Middle frontal gyrus (tissue), 1 donor: ENCODE measurements at regions not wholly inside any gene's neighbourhood (a gene's known extent, or its start where the extent isn't known, plus 50 kb on each side); places are given as distances from the start of the nearest gene placed in this dataset.
"Not testable (repeated sequence)": the region's sequence is repeated elsewhere in the genome, so short reads cannot be mapped to it uniquely, and the experiment has no call there.

Source experiments
- DNase-seq: peaks from one replicate; pipeline ENCODE4 v3.0.0-alpha.2; 2015; ENCODE audit warnings: low spot score; ENCODE audit errors: extremely low spot score

DNA sequence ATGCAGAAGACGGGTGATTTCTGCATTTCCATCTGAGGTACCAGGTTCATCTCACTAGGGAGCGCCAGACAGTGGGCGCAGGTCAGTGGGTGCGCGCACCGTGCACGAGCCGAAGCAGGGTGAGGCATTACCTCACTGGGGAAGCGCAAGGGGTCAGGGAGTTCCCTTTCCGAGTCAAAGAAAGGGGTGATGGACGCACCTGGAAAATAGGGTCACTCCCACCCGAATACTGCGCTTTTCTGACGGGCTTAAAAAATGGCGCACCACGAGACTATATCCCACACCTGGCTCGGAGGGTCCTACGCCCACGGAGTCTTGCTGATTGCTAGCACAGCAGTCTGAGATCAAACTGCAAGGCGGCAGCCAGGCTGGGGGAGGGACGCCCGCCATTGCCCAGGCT lies 1246.0 kb upstream of the PABPC4L start:
- not testable (repeated sequence) for DNase-seq

DNA sequence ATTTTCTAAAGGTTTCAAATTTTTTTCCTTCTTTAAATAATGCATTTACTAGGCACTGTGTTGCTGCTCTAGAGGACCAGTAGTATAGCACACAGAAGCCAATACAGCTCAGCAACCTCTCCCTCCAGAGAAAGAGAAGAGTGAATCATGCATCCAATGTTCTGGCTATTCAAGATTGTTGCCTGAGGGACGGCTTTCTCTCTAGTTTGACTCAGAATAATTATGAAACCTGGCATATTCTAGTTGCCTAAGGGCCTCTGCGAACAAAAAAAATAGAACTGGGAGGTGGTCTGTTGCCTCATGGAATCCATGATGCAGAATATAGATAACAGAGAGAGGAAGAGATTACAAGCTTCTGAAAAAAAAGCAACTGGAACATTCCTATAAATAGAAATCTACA lies 1233.3 kb upstream of the PABPC4L start:
- DNase-seq = no peak

DNA sequence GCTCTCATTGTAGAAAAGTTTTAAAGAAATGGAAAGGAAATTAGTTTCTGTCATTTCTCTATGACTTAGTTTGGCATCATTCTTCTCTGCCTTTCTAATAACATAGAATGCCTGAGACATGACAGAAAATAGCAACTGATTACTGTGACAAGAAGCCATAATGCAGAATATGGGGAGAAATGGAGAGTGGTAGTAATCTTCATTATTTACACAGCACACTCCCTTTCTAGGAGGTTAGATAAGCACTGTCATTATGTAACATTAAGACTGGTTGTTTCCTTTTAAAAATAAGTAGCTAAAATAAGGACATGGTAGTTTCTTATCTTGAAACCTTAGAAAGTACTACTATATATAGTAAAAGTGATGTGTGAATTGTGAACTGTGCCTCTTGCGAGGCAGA lies 1227.9 kb upstream of the PABPC4L start:
- DNase-seq = no peak

DNA sequence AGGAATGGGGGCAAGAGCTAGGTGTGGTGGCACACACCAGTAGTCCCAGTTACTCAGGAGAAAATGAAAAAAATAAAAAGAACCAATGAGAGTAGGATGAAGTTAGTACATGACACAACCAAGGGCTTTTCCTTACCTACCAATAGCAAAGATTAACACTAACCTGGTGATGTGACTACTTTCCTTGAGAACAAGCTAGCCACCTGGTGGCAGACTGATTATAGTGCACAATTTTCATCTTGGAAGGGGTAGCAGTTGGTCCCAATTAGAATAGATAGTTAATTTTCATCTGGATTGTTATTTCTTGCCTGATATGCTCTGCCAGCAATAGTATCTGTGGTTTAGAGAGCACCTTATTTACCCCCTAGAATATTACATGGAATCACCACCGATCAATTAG lies 1216.8 kb upstream of the PABPC4L start:
- no peak for DNase-seq

DNA sequence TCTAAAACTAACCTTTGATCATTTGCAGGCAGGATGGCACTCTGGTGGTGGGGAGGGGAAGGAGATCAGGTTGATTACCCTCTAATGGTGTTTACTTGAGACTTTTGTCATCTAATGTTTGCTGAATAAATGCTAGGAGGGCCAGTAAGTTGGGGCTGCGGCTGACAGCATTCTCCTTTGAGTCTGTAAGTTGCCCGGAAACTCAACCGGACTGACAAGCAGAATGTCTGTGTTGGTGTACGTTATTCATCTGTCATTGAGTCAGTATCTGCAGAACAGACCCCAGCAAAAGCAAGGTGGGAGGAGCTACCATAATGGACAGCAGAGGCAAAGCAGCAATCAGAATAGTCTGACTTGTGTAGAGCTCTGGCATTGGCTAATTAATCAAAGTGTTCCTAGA lies 1210.6 kb upstream of the PABPC4L start:
- no peak for DNase-seq

DNA sequence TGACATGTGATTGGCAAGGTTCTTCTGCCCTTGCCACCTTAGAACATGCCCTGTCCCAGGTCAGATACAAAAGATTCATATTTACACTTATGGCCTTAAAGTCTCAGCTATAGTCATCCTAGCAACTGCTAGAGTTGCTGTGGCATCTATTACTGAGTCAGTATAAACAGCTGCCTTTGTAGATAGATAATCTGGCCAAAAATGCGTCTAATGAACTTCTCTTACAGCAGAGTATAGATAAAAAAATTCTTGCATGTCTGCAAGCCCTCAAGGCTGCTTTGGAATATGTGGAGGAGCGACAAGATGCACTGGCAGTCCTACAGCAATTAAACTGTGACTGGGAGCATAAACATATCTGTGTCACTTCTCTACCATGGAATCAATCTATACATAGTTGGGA lies 1209.7 kb upstream of the PABPC4L start:
- no peak for DNase-seq

DNA sequence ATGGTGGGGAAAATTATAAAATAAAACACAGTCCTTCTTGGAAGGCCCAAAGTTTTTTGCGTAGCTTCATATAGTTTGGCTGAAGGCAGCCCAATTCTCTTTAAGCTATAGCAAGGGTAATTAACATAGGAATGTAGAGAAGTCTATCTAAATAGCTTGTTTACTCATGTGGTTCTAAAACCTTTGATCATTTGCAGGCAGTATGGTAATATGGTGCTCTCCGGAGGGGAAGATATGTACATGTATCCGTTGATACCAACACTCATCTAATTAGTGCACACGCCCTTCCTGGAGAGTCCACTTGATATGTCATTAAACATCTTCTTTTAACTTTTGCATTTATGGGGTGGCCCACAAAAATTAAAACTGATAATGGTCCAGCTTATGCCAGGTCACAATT lies 1207.7 kb upstream of the PABPC4L start:
- DNase-seq = not testable (repeated sequence)

DNA sequence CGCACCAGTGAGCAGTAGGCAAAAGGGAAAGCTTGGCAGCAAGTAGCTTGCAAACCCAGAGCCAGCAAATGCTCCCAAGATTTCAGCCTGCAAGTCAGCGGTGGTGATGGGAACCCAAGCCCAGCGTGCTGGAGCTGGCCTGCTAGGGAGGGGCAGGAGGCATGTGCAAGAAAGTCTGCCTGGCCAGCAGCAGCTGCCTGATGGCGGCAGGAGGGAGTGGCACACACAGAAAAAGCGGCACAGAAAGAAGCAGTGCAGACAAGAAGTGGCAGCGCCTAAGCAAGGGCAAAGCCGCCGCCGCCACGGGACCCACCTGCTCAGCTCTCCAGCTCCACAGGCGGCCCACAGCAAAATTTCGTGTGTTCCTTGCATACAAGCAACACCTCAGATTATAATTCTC lies 1206.5 kb upstream of the PABPC4L start:
- DNase-seq = no peak

DNA sequence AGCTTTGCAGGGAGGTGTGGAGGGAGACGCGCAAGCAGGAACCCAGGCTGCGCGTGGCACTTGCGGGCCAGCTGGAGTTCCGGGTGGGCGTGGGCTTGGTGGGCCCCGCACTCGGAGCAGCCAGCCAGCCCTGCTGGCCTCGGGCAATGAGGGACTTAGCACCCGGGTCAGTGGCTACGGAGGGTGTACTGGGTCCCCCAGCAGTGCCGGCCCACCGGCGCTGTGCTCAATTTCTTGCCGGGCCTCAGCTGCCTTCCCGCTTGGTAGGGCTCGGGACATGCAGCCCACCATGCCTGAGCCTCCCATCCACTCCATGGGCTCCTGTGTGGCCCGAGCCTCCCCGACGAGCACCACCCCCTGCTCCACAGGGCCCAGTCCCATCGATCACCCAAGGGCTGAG lies 1205.0 kb upstream of the PABPC4L start:
- not testable (repeated sequence) for DNase-seq

DNA sequence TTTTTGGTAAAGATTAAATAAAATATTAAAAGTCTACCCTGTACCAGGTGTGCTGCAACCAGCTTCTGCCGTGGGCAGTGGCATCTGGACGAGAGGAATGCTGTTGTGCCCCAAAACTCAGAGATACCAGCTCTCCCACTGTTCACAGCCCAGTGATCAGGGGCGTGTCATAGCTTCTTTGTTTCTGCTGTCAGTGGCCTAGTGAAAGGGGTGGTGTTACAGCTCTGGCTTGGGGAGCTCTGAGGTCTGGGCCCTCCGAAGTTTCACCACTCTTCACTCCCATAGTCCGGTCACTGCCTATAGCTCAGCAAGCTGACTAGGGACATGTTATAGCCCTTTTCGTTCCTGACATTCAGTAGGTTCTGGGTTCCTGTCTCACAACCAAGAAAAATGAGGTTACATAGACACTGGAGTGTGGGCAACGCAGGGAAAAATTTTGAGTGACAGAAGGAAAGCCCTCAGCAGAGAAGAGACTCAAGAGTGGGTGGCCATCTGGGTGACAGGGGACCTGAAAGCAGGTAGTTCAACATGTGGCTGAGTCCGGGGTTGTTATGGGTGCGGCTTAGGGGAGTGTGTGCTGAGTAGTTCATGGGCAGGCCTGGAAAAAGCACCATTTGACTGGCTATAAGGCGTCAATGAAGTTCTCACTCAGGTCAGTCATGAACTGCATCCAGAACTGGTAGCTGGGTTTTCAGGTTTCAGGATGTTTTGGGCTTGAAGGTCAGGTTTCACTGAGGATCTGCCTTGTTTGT lies 1184.4 kb upstream of the PABPC4L start:
- no peak for DNase-seq

DNA sequence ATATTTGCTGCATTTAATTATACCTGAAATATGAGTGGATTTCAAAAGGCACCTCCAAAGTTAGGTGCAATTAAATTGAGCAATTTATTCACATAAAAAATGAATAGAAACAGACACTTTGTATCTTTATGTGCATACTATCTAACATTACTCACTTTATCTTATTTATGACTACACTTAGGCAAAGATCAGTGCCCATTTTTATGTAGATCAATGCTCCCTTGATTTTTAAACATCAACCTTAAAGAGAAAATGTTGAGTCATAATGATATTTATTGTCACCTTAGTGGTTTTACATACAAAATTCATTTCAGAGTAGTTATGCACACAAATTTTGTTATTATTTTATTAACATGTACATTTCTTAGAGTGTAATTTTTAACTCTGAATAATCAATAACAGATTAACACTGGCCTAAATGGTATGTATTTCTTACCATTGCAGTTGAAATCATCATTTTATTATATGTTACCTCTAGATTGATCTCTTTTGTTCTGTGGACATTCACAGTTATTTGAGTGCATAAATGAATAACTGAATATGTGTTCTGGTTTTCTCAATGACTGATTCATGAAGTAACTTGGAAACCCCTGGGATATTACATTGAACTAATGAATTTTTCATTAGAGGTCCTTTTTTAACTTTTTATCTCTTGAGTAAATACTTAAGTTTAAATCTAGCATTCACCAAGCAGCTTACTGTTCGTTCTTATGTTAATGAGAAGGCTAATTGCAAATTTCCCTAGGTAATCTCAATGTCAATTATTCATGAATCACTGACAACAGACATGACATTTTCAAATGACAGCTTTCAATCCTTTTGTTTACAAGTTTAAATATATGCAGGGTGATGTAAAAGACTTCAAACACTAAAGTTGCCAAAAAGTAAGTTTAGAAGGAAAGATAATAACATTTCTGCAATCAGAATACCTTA lies 1182.0 kb upstream of the PABPC4L start:
- no peak for DNase-seq

DNA sequence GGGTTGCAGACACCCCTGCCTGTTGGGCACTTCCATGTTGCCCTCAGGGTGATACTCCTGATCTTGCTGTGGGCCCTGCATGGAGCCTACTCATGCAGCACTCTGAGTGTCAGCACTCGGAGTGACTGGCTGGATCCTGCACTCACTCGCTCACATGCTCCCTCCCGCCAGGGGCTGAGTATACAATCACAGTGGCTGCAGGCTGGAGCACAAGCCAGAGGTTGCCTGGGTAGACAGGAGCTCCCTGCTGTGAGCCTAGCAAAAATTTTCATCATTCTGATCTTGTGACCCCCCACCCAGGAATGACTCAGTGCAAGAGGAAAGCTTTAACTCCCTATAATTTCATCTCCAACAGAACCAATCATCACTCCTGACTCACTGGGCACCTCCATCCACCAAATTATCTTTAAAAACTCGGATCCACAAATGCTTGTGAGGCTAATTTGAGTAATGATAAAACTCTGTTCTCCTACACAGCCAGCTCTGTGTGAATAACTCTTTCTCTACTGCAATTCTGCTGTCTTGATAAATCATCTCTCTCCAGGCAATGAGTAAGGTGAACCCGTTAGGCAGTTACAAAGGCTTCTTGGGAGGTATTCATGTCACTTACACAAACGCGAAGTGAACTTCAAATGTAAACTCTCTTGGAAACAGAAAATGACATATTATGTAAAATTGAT lies 1180.8 kb upstream of the PABPC4L start:
- no peak for DNase-seq

DNA sequence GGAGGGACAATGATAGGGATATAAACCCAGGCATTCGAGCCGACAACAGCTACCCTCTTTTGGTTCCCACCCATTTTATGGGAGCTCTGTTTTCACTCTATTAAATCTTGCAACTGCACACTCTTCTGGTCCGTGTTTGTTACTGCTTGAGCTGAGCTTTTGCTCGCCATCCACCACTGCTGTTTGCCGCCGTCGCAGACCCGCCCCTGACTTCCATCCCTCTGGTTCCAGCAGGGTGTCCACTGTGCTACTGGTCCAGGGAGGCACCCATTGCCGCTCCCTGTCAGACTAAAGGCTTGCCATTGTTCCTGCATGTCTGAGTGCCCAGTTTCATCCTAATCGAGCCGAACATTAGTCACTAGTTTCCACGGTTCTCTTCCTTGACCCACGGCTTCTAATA lies 1170.5 kb upstream of the PABPC4L start:
- DNase-seq = no peak

DNA sequence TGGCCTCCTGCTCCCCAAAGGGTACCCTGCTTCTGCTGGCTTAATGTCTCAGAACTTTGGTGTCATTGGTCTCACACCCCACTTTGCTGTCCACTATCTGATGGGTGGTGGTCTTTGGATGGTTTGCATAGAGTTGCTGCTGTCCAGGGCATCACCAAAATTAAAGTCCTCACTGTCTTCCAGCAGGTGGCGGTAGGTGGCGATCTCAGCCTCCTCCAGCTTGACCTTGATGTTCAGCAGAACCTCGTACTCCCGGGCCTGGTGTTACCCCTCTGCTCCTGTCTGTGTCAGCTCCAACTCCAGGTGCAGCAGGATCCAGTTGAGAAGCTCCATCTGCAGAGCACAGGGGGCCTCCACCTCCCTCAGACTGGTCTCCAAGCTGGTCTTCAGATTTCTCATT lies 1169.5 kb upstream of the PABPC4L start:
- no peak for DNase-seq

DNA sequence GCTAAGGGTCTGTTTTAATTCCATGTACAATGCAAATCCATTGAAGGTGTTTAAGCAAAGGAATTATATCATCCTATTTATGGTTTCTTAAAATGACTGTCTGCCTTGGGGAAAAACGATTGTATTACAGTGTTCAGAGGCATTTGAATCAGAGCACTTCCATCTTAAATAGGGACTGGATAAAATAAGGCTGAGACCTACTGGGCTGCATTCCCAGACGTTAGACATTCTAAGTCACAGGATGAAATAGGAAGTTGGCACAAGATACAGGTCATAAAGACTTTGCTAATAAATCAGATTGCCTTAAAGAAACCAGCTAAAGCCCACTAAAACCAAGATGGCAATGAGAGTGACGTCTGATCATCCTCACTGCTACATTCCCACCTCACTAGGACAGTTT lies 1167.2 kb upstream of the PABPC4L start:
- no peak for DNase-seq

DNA sequence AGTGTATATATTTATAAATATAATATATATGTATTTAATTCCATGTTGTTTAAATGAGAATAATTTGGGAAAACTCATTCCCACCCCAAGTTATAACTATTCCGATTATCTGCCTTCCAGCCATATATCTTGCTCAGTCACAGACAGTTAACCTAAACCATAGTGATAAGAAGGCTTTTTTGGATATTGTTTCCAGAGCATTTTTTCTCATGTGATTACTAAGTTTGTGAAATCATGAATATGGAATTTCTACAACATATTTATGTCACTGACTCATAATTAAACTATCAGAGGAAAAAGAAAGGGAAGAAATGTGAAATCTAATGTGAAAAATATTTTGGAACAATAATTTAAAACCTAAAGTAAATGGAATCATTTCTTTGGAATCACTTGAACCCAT lies 1163.5 kb upstream of the PABPC4L start:
- no peak for DNase-seq

DNA sequence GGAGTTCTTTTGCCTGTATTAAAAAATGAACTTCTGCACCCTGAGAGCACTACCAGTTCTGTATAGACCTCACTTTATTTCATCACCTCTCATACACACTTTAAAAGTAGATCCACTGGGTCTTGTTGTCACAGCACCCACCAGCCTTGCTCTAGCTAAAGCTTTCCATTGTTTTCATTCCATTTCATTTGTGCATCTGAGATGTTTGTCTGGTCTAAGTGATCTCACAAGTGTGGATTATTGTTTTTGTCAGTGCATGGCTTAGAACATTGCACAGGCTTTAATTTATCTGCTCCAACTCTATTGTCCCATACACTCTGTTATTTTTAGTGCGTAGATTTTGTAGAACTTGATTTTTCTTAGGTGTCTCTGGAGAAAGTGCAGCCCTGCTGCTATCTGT lies 1157.5 kb upstream of the PABPC4L start:
- no peak for DNase-seq

DNA sequence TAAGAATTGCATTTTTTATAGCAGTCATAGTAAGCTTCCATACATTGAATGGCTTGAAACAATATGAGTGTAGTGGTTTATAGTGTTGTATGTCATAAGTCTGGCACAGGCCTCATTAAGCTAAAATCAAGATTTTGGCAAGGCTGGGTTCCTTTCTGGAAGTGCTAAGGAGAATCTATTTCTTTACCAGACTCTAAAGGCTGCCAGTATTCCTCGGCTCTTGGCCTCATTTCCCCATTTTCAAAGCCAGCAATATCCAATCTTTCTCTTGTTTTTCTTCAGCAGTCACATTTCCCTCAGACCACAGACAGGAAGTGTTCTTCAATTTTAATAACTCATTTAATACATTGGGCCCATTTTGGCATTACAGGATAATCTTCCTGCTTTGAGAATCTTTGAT lies 1155.5 kb upstream of the PABPC4L start:
- DNase-seq = no peak

DNA sequence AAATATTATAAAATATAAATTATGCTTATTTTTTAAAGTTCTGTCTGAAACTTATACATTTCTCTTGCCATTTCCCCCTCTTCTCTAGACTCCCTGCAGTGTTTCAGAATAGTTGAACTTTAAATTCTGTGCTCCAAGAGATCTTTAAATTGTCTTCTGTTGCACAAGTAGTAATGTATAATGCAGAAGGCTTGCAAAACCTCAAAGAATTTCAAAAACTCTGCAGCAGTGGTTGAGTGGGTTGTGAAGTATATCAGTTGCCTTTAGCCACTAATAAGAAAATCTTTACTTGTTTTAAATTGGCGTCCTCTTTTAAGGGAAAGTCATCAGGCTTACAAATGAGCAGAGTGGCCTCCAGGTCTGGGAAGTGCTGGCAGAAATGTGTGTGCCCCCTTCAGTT lies 1153.3 kb upstream of the PABPC4L start:
- DNase-seq = no peak

DNA sequence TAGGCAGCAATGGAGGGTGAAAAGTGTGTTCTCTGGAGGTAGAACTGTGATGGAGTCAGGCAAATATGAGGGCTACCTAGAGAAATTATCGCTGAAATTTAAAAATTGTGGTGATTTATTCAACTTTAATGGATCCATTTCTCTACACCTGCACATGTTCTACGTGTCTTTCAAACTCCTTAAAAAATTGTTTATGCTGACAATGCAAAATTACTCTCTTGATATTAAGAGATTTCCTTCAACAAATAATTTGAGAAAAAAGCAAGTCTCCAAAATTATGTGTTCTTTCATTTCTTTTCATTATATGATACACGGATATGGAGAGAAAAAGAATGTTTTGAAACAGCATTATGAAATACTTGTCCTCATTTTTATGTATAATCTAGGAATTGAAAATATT lies 1151.4 kb upstream of the PABPC4L start:
- no peak for DNase-seq

DNA sequence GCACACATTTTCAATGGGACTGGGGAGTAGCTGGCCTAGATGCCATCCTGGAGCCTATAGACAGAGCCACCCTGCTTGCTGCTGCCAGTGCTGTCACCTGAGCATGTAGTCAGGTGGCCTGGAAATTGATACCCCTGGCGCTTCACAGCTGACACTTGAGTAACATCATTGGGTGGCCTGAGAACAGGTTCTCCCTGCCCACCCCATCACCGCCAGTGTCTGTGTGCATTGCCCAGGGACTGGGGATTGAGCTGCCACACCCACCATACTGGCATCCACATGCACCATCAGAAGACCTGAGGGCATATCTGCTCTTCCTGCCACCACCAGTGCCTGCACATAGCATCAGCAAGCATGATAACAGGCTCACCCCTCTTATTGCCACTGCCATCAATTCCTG lies 1142.9 kb upstream of the PABPC4L start:
- no peak for DNase-seq

DNA sequence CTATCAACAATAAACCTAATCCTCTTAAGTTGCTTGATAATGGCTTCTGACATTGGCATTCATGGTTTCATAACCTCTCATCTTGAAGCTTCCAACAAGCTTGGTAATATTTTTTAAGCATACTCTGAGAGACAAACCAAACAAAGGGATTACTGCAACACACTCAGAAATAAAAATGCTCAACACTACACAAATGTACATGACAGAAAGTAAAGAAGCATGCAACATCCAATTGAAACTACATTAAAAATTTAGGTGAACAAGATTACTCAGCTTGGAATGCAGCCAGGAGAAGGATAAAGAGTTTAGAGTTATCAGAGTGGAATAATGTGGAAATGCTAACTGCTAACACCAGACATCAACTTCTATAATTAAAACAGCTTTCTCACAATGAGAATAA lies 1136.6 kb upstream of the PABPC4L start:
- DNase-seq = no peak
